Caco-2 (cell line): ENCODE measurements at regions not wholly inside any gene's neighbourhood (a gene's known extent, or its start where the extent isn't known, plus 50 kb on each side); places are given as distances from the start of the nearest gene placed in this dataset.

Source experiments
- BruUV-seq: library from RNA; stranded (reverse); fragments of 400-500 nt; replicated peaks from 2 replicates; lab custom pipeline; 2021; lab: Mats Ljungman, UMichigan
- CTCF ChIA-PET: fragments of 300-600 bp; sonication (Branson Sonifier 250); formaldehyde crosslinking; loops from one replicate; lab custom pipeline; 2022; ENCODE audit warnings: antibody characterized with exemption; lab: Charles Lee
- POLR2A ChIA-PET: fragments of 300-600 bp; sonication (Branson Sonifier 250); formaldehyde crosslinking; loops from one replicate; lab custom pipeline; 2022; ENCODE audit warnings: antibody characterized with exemption; lab: Charles Lee
- DNase-seq, 2 experiments: peaks; one replicate each; pipeline versions ENCODE4 v3.0.0 to v3.0.0-alpha.2; 2020 to 2022
- H3K27me3 ChIP-seq: replicated peaks from 2 replicates; pipeline ENCODE4 v1.6.0; 2011; ENCODE audit warnings: low read length; ENCODE audit not compliant: control insufficient read depth, insufficient read depth
- H3K36me3 ChIP-seq: 2 replicates; pipeline ENCODE4 v1.5.1; 2011; ENCODE audit warnings: low read length; ENCODE audit not compliant: control insufficient read depth, insufficient read depth
- H3K4me1 ChIP-seq: fragments of 250-450 bp; sonication (Bioruptor Pico); 2 replicates; pipeline ENCODE4 v1.5.1; 2020; ENCODE audit warnings: mild to moderate bottlenecking
- H3K4me3 ChIP-seq: 2 replicates; pipeline ENCODE4 v1.5.1; 2011; ENCODE audit warnings: low read depth, mild to moderate bottlenecking, control low read depth, low read length
- H3K9me3 ChIP-seq: fragments of 250-450 bp; sonication (Bioruptor Pico); 2 replicates; pipeline ENCODE4 v1.5.1; 2020; ENCODE audit warnings: mild to moderate bottlenecking, moderate library complexity
- H3K27ac Mint-ChIP-seq: one replicate; pipeline ENCODE4 v1.8.0; 2022; ENCODE audit warnings: mixed read lengths; ENCODE audit not compliant: unreplicated experiment
- H3K27me3 Mint-ChIP-seq: one replicate; pipeline ENCODE4 v1.8.0; 2022; ENCODE audit warnings: mixed read lengths; ENCODE audit not compliant: insufficient read depth, unreplicated experiment
- H3K36me3 Mint-ChIP-seq: one replicate; pipeline ENCODE4 v1.8.0; 2022; ENCODE audit warnings: mild to moderate bottlenecking, mixed read lengths; ENCODE audit not compliant: insufficient read depth, unreplicated experiment
- H3K4me1 Mint-ChIP-seq: one replicate; pipeline ENCODE4 v1.8.0; 2022; ENCODE audit warnings: low read depth, mixed read lengths; ENCODE audit not compliant: unreplicated experiment
- H3K4me3 Mint-ChIP-seq: one replicate; pipeline ENCODE4 v1.8.0; 2022; ENCODE audit warnings: mild to moderate bottlenecking, moderate library complexity, mixed read lengths; ENCODE audit not compliant: unreplicated experiment
- H3K9me3 Mint-ChIP-seq: one replicate; pipeline ENCODE4 v1.8.0; 2022; ENCODE audit warnings: mixed read lengths; ENCODE audit not compliant: unreplicated experiment
- intact Hi-C: fragments of 100-400 bp; cut with micrococcal nuclease; formaldehyde crosslinking; loops from one replicate; pipeline ENCODE4 v1.10.0; 2022; ENCODE audit not compliant: unreplicated experiment
- TF ChIP-seq, protein P1 (sequence below), 2 experiments: fragments of 200-600 bp in 1 of 2; IDR thresholded peaks; 1 replicate in 1 of 2; 2 replicates in 1 of 2; pipeline versions ENCODE4 v1.5.1 to v1.8.0; 2011 to 2022; ENCODE audit warnings: antibody characterized with exemption in 1 of 2, control low read depth in 1 of 2, inconsistent platforms in 1 of 2, low read depth in 1 of 2, low read length in 1 of 2, mild to moderate bottlenecking in 1 of 2, moderate library complexity in 1 of 2; ENCODE audit not compliant: insufficient read depth in 1 of 2, severe bottlenecking in 1 of 2, unreplicated experiment in 1 of 2

DNA sequence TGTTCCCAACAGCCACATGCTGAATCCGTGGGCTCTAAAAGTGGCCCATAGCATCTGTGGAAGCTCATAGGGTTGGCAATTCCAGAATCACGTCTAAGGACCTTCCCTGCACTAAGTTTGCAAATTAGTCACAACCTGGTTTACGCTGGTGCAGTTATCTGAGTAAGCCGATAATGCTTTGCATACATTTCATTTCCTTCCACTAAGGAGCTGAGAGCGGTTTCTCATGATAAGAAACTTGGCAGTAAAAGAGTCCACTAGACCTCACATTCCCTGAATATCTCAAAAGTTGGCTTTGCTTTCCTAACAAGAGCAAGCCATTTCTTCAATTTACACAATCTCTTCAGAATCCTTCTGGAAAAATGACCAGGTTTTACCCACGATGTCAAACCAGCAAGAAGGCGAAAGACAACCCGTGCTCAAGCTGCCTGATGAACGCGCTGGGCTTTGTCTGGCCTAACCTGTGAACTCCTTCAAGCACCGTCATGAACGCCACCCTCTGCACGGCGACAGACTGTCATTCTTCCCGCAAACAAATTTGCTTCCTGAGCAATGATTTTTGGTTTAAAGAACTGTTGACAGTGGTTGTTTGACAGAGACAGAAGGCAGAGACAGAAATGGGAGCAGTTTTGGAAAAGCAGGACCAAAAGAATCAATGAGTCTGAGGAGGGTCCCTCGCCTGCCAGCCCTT, 73.0 kb upstream of the COPS8 start:
- no peak overlapping the region for H3K4me3 Mint-ChIP-seq
- CTCF ChIA-PET: no interaction called here
- no peaks in the 10 kb centered on the region for H3K36me3 Mint-ChIP-seq
- no peak overlapping the region for H3K4me3 ChIP-seq
- BruUV-seq: no TSS peak
- TF ChIP-seq, protein P1, sequence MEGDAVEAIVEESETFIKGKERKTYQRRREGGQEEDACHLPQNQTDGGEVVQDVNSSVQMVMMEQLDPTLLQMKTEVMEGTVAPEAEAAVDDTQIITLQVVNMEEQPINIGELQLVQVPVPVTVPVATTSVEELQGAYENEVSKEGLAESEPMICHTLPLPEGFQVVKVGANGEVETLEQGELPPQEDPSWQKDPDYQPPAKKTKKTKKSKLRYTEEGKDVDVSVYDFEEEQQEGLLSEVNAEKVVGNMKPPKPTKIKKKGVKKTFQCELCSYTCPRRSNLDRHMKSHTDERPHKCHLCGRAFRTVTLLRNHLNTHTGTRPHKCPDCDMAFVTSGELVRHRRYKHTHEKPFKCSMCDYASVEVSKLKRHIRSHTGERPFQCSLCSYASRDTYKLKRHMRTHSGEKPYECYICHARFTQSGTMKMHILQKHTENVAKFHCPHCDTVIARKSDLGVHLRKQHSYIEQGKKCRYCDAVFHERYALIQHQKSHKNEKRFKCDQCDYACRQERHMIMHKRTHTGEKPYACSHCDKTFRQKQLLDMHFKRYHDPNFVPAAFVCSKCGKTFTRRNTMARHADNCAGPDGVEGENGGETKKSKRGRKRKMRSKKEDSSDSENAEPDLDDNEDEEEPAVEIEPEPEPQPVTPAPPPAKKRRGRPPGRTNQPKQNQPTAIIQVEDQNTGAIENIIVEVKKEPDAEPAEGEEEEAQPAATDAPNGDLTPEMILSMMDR (IDR thresholded peaks at IDR 0.05; ENCODE audit: insufficient read depth in 1 of 2, low read depth in 1 of 2, low read length in 1 of 2, severe bottlenecking in 1 of 2, unreplicated experiment in 1 of 2): no peak
- no peaks in the 10 kb centered on the region for H3K27me3 ChIP-seq
- H3K9me3 Mint-ChIP-seq: no peaks in the 10 kb centered on the region
- intact Hi-C loops: no loop called here
- POLR2A ChIA-PET: no interaction called here
- H3K4me1 ChIP-seq: no peaks in the 10 kb centered on the region
- H3K9me3 ChIP-seq: no peaks in the 10 kb centered on the region
- H3K27ac Mint-ChIP-seq: no peak overlapping the region
- no peaks in the 10 kb centered on the region for H3K4me1 Mint-ChIP-seq
- DNase-seq: no peak
- H3K36me3 ChIP-seq: no peaks in the 10 kb centered on the region
- H3K27me3 Mint-ChIP-seq: no peaks in the 10 kb centered on the region

DNA sequence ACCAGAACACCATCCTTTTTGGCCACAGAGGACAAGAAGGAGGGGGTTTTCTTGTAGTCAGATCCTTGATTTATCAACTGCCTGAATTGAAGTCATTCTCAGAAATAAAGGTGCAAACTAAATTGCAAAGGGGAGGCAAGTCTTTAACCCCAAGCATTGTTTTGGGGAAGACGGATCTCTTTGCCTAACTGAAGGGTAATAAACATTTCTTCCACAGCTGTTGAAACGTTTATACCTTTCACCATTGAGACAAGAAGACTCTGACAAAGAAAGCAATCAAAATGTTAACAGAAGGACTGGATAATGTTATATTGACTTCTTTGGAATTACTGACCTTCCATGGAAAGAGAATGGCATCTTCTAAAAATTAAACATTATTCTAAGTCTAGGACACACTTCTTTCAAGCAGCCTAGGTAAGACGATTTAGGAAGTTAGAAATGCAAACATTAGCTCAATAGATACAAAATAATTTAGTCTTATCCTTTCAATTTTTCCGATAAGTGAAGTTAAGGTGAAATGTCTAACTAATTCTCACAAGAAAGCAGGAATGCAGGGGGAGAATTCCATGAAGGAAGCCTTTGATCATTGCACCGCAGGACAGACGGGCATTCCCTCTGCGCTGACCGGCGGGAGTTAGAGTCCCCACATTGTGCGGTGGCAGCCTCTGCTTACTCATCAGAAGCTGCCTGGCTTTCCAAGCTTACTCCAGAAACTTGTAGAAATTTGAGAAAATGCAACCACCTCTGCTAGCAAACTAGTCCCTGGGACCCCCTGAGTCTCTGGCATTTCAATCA, 69.4 kb upstream of the COPS8 start:
- Histone ChIP-seq H3K27me3 (no peaks in the 10 kb centered on the region), H3K9me3 (no peaks in the 10 kb centered on the region), H3K36me3 (no peaks in the 10 kb centered on the region), H3K4me1 (no peaks in the 10 kb centered on the region), H3K4me3 (no peak overlapping the region)
- Mint-ChIP-seq H3K27ac (no peak overlapping the region), H3K4me1 (no peaks in the 10 kb centered on the region), H3K4me3 (no peak overlapping the region), H3K36me3 (no peaks in the 10 kb centered on the region), H3K9me3 (no peaks in the 10 kb centered on the region), H3K27me3 (no peaks in the 10 kb centered on the region)
- ChIA-PET CTCF (no interaction called here), POLR2A (no interaction called here)
- intact Hi-C loops: no loop called here
- TF ChIP-seq, protein P1 (IDR thresholded peaks at IDR 0.05; ENCODE audit: insufficient read depth in 1 of 2, low read depth in 1 of 2, low read length in 1 of 2, severe bottlenecking in 1 of 2, unreplicated experiment in 1 of 2): no peak
- no peak for DNase-seq
- no TSS peak for BruUV-seq

DNA sequence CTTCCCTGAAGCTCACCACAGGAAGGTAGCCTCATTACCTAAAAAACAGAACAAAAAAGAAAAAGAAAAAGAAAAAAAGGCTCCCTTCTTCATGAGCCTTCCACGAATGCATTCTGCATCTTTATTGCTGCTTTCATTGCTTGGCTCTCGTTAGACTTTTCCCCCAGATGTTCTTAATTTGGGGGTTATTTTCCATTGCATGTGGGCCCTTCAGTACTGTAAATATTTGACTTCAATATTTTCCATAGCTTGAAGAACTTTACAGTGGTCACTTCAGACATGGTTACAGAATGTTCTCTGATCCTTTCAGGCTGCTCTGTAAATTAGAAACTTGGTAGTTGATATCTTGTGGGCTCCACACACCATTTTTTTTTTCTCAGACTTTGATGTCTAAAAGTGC, 65.6 kb upstream of the COPS8 start:
- DNase-seq: no peak
- Histone ChIP-seq H3K4me3 (no peak overlapping the region), H3K27me3 (no peaks in the 10 kb centered on the region), H3K9me3 (0 out of 2 replicates have a peak, but pooled peaks cover 5% of the 10 kb centered on the region), H3K4me1 (no peaks in the 10 kb centered on the region; the same call in 1 of the 2 replicates), H3K36me3 (no peaks in the 10 kb centered on the region)
- POLR2A ChIA-PET: interaction anchor here (0.5 kb wide), 1 partner anchor 1128 kb away, joined by 3 read pairs; no protein-coding TSS in a partner anchor
- H3K9me3 Mint-ChIP-seq: peaks cover 8% of the 10 kb centered on the region
- no peak overlapping the region for H3K4me3 Mint-ChIP-seq
- H3K27ac Mint-ChIP-seq: no peak overlapping the region
- no peaks in the 10 kb centered on the region for H3K4me1 Mint-ChIP-seq
- TF ChIP-seq, protein P1 (IDR thresholded peaks at IDR 0.05; ENCODE audit: insufficient read depth in 1 of 2, low read depth in 1 of 2, low read length in 1 of 2, severe bottlenecking in 1 of 2, unreplicated experiment in 1 of 2): no peak
- CTCF ChIA-PET: no interaction called here
- no peaks in the 10 kb centered on the region for H3K36me3 Mint-ChIP-seq
- no TSS peak for BruUV-seq
- intact Hi-C loops: loop anchor here (10.0 kb wide), 1 partner anchor 325 kb away; no protein-coding TSS in a partner anchor
- H3K27me3 Mint-ChIP-seq: no peaks in the 10 kb centered on the region
